ENCODE measurements at regions not wholly inside any gene's neighbourhood (a gene's known extent, or its start where the extent isn't known, plus 50 kb on each side); places are given as distances from the start of the nearest gene placed in this dataset.

DNA sequence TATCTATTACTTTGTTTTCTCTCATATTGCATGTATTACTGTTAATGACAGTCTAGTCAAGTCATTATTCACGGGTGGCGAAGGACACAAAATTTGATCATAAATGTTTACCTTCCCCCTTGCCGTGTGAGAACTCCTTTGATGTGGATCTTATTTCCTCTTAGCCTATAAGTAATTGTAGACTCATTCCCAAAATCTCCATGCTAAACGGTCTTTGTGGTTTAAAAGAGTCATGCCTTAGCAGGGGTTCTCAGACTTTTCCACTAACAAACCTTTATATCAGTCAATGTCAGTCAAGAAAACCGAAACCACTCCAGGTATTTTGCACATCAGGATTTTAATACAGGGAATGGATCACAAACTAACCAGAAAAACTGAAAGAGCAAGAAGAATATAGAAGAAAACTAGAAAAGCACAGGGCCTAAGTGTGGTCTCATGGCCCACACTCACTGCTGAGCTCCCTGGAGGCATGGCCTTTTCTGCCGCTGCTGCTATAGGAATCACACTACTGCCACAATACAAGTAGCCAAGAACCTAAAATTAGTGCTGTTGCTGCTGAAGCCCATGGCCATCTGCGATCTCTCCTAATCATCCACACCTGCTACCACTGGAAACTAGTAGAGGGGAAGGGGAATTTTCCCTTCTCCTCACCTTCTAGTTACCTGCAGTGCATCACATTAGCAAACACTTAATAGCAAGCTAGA lies 186.0 kb upstream of the POU3F2 start:
- no peak for ATAC-seq
- H3K9me3 ChIP-seq (ENCODE audit: control insufficient read depth, low read length, poor library complexity, severe bottlenecking) = no peaks in the 10 kb centered on the region
- no peaks in the 10 kb centered on the region for H3K36me3 Mint-ChIP-seq (ENCODE audit: low read depth)
- no peak for DNase-seq
- no peak overlapping the region for H3K27ac Mint-ChIP-seq
- no peaks in the 10 kb centered on the region for H3K4me1 Mint-ChIP-seq
- no peak overlapping the region for H3K4me3 Mint-ChIP-seq
- H3K27me3 Mint-ChIP-seq = no peaks in the 10 kb centered on the region

DNA sequence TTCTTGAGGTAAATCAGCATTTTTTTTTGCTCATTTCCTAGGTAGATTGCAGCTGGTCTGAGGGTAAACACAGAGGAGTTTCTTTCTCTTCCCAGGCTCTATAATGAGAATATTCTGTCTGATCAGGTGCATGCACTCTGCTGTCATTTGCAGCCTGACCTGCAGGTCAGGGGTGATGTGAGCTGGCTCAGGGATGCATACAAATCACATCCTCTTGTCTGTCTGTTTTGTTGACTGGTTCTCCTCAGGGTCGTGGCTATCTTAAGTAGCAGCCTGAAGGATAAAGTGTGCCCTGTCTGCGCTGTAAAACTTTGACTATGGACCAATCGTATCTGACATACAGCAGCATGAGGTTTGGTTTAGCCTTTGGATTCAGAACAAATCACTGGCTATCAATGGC lies 183.4 kb upstream of the POU3F2 start:
- no peak for DNase-seq
- no peak for ATAC-seq
- H3K9me3 ChIP-seq (ENCODE audit: control insufficient read depth, low read length, poor library complexity, severe bottlenecking) = no peaks in the 10 kb centered on the region
- H3K27ac Mint-ChIP-seq = no peak overlapping the region
- H3K4me3 Mint-ChIP-seq = no peak overlapping the region
- no peaks in the 10 kb centered on the region for H3K27me3 Mint-ChIP-seq
- H3K4me1 Mint-ChIP-seq = no peaks in the 10 kb centered on the region
- no peaks in the 10 kb centered on the region for H3K36me3 Mint-ChIP-seq (ENCODE audit: low read depth)

DNA sequence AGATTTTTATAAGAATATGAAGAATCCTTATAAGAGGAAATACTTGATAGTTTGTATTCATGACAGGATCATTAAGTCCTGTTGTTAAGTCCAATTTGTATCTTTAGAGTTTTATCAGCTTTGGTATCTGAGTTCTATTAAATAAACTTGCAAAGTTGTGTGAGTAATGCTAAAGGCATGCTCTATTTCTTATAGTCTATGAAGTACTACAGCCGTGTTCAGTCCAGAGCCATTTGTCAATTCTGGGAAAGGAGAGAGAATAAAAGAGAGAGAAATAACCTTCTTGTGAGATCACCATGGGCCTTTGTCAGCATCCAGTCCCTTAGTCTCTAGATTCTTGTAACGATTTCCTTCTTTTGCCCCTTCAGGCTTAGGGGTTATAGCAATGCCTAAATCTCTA lies 181.2 kb upstream of the POU3F2 start:
- H3K9me3 ChIP-seq (ENCODE audit: control insufficient read depth, low read length, poor library complexity, severe bottlenecking) = no peaks in the 10 kb centered on the region
- H3K4me1 Mint-ChIP-seq = no peaks in the 10 kb centered on the region
- DNase-seq (no peak), ATAC-seq (no peak)
- no peak overlapping the region for H3K4me3 Mint-ChIP-seq
- no peaks in the 10 kb centered on the region for H3K27me3 Mint-ChIP-seq
- no peak overlapping the region for H3K27ac Mint-ChIP-seq
- H3K36me3 Mint-ChIP-seq (ENCODE audit: low read depth) = no peaks in the 10 kb centered on the region

DNA sequence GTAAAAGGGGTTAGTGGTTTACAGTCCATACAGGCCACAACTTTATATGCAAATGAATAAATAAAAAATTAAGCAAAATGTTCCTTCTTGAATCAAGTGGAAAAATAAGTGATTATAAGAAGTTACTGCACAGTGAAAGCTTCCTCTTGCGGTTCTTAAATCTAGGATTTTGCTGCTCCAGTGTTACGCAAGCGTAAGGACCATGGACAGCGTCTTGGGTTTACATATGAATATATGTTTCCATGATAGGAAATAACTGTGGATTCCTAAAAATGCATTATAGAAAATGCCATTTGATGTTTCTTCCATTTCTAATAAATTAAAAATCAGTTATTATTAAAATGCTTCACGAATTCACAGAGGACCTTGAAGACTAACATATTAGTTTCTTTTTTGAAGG lies 176.6 kb upstream of the POU3F2 start:
- no peak for ATAC-seq
- no peaks in the 10 kb centered on the region for H3K9me3 ChIP-seq (ENCODE audit: control insufficient read depth, low read length, poor library complexity, severe bottlenecking)
- no peaks in the 10 kb centered on the region for H3K36me3 Mint-ChIP-seq (ENCODE audit: low read depth)
- DNase-seq = no peak
- no peaks in the 10 kb centered on the region for H3K27me3 Mint-ChIP-seq
- H3K27ac Mint-ChIP-seq = no peak overlapping the region
- no peak overlapping the region for H3K4me3 Mint-ChIP-seq
- no peaks in the 10 kb centered on the region for H3K4me1 Mint-ChIP-seq

DNA sequence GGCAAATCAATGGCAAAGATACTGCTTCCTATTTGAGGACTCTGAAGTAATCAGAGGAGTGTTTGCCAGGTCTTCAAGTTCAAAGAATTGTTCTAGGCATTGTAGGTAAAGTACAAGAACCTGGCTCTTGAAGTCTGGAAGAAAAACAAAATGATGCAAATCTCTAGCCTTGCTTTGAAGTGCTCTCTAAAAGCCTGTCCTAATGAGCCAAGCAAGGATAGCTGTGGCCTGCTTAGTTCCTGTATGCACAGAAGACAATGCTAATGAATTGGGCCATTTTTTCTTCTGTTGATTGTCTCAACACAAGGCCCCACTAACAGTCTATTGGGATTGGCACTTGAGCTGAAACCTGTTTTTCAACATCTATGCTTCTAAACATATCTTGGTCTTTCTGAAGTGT lies 165.0 kb upstream of the POU3F2 start:
- DNase-seq (no peak), ATAC-seq (no peak)
- H3K4me3 Mint-ChIP-seq = no peak overlapping the region
- no peaks in the 10 kb centered on the region for H3K36me3 Mint-ChIP-seq (ENCODE audit: low read depth)
- no peaks in the 10 kb centered on the region for H3K9me3 ChIP-seq (ENCODE audit: control insufficient read depth, low read length, poor library complexity, severe bottlenecking)
- no peaks in the 10 kb centered on the region for H3K4me1 Mint-ChIP-seq
- H3K27ac Mint-ChIP-seq = no peak overlapping the region
- H3K27me3 Mint-ChIP-seq = no peaks in the 10 kb centered on the region

DNA sequence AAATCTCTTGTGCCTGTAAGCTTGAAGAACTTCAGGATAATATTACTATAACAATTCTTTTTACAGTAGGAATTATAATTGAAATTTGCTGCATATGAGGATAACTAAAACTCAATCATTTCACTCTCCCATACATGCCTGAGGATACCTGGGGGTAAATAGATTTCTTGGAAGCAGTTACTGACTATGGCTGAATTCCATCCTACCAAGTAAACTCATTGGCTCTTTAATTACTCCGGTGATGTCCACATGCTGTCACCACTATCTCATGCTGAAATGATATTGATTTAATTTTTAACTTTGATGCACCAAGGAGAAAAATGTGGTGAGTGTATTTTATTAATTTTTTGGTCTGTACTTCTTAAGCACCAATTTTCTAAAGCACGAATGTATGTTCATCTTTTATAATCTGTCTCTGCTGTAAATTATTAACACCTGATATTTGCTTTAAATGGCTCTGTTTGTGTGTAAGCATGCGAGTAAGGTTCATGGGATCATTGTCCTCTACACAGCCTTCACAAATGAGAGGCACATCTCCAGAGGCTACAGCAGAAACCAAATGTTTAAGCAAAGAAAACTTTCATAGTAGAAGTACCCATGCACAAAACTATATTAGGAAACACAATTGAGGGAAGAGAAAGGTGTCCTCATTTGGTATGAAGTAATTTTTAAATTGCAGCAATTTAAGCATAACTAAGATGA lies 164.2 kb upstream of the POU3F2 start:
- no peaks in the 10 kb centered on the region for H3K36me3 Mint-ChIP-seq (ENCODE audit: low read depth)
- DNase-seq (no peak), ATAC-seq (no peak)
- H3K27me3 Mint-ChIP-seq = no peaks in the 10 kb centered on the region
- no peaks in the 10 kb centered on the region for H3K4me1 Mint-ChIP-seq
- no peak overlapping the region for H3K27ac Mint-ChIP-seq
- H3K9me3 ChIP-seq (ENCODE audit: control insufficient read depth, low read length, poor library complexity, severe bottlenecking) = no peaks in the 10 kb centered on the region
- no peak overlapping the region for H3K4me3 Mint-ChIP-seq

DNA sequence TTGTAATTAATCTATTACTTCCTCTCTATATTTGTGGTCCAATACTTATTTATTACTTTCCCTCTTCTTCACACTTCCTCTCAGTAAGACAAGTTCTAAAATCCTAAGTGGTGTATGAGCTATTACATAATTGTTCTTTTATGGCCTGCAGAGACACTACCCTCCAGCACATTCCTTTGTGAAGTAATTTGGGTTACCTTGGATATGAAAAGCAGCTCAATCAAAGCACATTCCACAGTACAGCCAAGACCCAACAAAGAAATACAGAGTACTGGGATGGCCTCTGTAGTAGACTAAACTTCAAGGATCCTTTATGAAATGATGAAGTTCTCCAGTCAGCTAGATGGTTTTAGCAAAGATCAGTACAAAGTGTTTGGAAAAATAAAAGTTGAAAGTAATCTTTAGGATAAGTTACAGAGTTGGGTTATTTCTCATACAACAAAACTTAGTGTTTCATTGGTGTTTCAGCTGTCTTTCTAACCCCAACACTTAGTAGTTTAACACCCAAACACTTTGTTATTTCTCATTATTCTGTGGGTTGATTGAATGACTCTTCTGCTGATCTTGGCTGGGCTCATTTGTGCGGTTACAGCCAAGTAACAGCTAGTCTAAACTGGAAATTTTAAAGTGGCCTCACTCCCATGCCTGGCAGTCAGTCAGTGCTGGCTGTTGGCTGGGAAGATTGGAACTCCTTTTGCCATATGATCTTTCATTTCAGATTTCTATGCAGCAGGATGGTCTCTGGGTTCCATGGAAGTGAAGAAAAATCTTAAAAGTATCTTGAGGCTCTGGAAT lies 161.5 kb upstream of the POU3F2 start:
- H3K4me3 Mint-ChIP-seq = no peak overlapping the region
- no peaks in the 10 kb centered on the region for H3K36me3 Mint-ChIP-seq (ENCODE audit: low read depth)
- H3K27me3 Mint-ChIP-seq = no peaks in the 10 kb centered on the region
- no peaks in the 10 kb centered on the region for H3K9me3 ChIP-seq (ENCODE audit: control insufficient read depth, low read length, poor library complexity, severe bottlenecking)
- DNase-seq (no peak), ATAC-seq (no peak)
- no peaks in the 10 kb centered on the region for H3K4me1 Mint-ChIP-seq
- no peak overlapping the region for H3K27ac Mint-ChIP-seq

DNA sequence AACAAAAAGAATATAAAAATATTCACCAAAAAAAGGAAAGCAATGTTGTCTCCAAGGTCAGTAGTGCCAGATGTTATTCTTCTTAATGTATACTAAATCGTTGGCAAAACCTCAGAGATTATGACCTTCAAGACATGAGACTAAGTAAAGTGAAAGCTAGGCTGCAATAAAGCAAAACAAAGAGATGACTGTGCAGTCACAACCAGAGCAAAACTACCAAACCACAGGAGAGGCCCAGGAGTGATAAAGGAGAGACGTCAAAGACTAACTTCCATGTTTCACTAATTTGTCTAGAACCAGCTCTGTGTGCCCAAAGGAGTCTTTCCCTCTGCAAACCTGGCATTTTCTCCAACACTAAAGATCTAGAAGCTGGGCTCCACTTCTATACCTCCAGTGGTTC lies 155.9 kb upstream of the POU3F2 start:
- ATAC-seq = no peak
- no peaks in the 10 kb centered on the region for H3K36me3 Mint-ChIP-seq (ENCODE audit: low read depth)
- DNase-seq = no peak
- H3K9me3 ChIP-seq (ENCODE audit: control insufficient read depth, low read length, poor library complexity, severe bottlenecking) = no peaks in the 10 kb centered on the region
- no peak overlapping the region for H3K27ac Mint-ChIP-seq
- H3K4me3 Mint-ChIP-seq = no peak overlapping the region
- no peaks in the 10 kb centered on the region for H3K27me3 Mint-ChIP-seq
- H3K4me1 Mint-ChIP-seq = no peaks in the 10 kb centered on the region

DNA sequence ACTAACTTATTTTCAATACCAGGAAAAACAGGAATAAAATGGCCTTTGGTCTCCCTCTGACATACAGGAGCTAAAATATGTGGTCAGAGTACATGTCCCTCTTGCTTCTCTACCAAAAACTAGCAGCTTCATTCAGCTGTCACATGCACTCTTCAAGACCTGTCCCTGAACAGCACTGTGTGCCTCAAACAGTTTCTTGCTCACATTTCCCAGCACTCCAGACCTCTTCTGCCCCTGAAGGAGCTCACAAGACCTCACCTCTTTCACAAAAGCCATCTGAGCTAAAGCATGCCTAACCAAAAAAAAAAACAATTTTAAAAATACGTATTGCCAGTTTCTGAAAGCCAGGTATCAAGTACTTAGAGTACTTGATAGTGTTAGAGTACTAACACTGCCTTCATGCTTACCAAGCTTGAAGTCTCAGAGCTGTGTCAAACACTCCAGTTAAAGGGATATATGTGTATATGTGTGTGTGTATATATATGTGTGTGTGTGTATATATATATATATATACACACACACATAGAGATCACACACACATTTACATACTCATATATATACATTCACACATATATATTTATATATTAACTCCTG lies 148.3 kb upstream of the POU3F2 start:
- ATAC-seq = no peak
- H3K36me3 Mint-ChIP-seq (ENCODE audit: low read depth) = no peaks in the 10 kb centered on the region
- peaks cover 6% of the 10 kb centered on the region for H3K27me3 Mint-ChIP-seq
- DNase-seq = no peak
- no peak overlapping the region for H3K27ac Mint-ChIP-seq
- no peak overlapping the region for H3K4me3 Mint-ChIP-seq
- H3K9me3 ChIP-seq (ENCODE audit: control insufficient read depth, low read length, poor library complexity, severe bottlenecking) = no peaks in the 10 kb centered on the region
- H3K4me1 Mint-ChIP-seq = no peaks in the 10 kb centered on the region

DNA sequence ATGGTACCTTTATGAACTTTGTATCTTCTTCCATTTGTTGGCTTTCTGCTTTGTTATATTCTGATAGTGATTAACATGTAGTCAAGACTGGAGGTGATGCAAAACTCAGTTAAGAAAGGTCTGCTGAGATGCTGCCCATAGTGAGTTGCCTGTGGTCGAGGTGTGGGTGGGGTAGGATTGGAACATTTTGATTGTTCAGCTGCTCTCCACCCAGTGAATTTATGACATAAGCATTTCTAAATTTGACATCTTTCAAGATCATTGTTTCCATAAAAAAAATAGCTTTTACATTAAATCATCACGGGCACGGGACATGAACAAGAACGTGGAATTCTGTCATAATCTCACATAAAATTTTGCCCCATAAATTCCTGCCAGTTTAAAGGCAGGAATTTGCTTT lies 146.6 kb upstream of the POU3F2 start:
- DNase-seq = no peak
- Mint-ChIP-seq H3K27ac (no peak overlapping the region), H3K27me3 (peaks cover 6% of the 10 kb centered on the region), H3K4me3 (no peak overlapping the region), H3K36me3 (ENCODE audit: low read depth) (no peaks in the 10 kb centered on the region), H3K4me1 (no peaks in the 10 kb centered on the region)
- no peak for ATAC-seq
- no peaks in the 10 kb centered on the region for H3K9me3 ChIP-seq (ENCODE audit: control insufficient read depth, low read length, poor library complexity, severe bottlenecking)

DNA sequence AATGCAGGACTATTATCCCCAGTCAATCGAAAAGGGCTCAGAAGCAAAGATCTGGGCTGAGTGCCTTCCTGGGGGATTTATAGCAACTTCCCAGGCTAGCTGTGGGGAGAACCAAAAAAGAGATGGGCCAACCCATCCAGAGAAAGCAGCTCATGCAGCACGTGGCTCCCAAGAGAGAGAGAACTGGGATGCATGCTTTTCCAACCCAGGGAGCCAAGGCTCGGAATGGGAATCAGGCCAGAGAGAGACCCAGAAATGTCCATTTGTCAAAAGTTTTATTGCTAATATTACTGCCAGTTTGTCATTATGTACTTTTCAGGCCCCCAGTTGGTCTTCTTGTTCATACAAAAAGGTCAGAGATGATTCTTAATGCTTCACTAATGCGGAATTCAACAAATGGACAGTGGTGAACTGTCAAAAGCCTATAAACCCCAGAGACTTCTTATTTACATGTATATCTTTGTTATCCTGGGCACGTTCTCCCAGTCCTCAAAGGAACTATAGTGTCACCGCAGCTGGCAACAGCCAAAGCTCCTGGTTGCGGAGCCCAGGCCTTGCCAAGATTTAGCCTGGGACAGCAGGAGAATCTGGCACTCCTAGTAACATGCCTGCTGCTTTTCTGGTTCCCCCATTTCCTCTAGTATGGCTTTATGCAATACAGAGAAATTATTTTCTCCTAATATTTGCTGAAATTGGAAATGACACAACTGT lies 139.1 kb upstream of the POU3F2 start:
- no peak for ATAC-seq
- H3K27me3 Mint-ChIP-seq = peaks cover 7% of the 10 kb centered on the region
- no peak overlapping the region for H3K4me3 Mint-ChIP-seq
- no peaks in the 10 kb centered on the region for H3K9me3 ChIP-seq (ENCODE audit: control insufficient read depth, low read length, poor library complexity, severe bottlenecking)
- H3K36me3 Mint-ChIP-seq (ENCODE audit: low read depth) = no peaks in the 10 kb centered on the region
- no peaks in the 10 kb centered on the region for H3K4me1 Mint-ChIP-seq
- DNase-seq = no peak
- no peak overlapping the region for H3K27ac Mint-ChIP-seq

DNA sequence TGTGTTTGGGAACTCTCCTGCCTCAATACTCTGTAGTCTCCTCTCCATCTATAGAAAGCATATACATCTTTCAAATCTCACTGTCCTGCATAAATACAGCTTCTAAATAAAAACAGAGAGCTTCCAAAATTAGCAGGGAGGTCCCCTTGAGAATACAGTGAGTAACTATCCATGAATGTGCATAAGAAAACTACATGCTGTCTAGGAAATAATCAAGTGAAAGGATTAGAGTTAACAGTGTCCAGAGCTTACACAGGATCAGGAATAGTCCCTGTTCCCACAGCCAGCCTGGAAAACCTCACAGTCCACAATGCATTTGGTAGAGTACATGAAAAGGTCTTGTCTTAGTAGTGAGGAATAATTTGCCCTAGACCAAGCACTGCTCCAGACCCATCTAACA lies 123.0 kb upstream of the POU3F2 start:
- no peaks in the 10 kb centered on the region for H3K36me3 Mint-ChIP-seq (ENCODE audit: low read depth)
- no peaks in the 10 kb centered on the region for H3K9me3 ChIP-seq (ENCODE audit: control insufficient read depth, low read length, poor library complexity, severe bottlenecking)
- H3K4me3 Mint-ChIP-seq = no peak overlapping the region
- no peak overlapping the region for H3K27ac Mint-ChIP-seq
- no peak for DNase-seq
- no peaks in the 10 kb centered on the region for H3K4me1 Mint-ChIP-seq
- H3K27me3 Mint-ChIP-seq = peaks cover 8% of the 10 kb centered on the region
- ATAC-seq = no peak

DNA sequence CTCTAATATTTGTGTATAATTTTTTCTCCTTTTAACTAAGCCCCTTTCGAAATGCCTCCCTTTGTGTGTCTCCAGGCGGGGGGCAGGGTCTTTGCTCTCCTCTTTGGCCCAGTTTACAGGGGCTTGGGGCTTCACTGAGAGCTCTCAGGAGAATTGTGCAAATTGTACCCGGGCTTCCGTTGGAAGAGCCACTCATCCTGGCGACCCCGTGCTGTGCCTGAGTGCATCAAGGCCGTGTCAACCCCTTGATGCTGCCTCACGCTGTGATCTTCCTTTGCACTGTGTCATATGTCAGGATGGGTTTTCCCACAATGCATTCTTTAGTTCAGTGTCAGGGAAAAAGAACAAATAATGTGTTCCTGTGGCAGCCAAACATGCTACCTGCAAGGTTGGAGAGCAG lies 118.0 kb upstream of the POU3F2 start:
- no peak for ATAC-seq
- peaks cover 20% of the 10 kb centered on the region for H3K27me3 Mint-ChIP-seq

More for the DNA sequence above, 118.0 kb upstream of the POU3F2 start:
- Mint-ChIP-seq H3K4me1 (no peaks in the 10 kb centered on the region), H3K4me3 (no peak overlapping the region), H3K27ac (no peak overlapping the region), H3K36me3 (ENCODE audit: low read depth) (no peaks in the 10 kb centered on the region)
- H3K9me3 ChIP-seq (ENCODE audit: control insufficient read depth, low read length, poor library complexity, severe bottlenecking) = no peaks in the 10 kb centered on the region
- no peak for DNase-seq

Measured in T-helper 17 cell (primary cell).